GM18868 (cell line): ENCODE measurements at regions not wholly inside any gene's neighbourhood (a gene's known extent, or its start where the extent isn't known, plus 50 kb on each side); places are given as distances from the start of the nearest gene placed in this dataset.
"Not testable (repeated sequence)": the region's sequence is repeated elsewhere in the genome, so short reads cannot be mapped to it uniquely, and the experiment has no call there.

Experiments used
- ATAC-seq: cut with Tn5 transposase; IDR thresholded peaks from one replicate; pipeline ENCODE4 v1.9.1; 2021; ENCODE audit warnings: mild to moderate bottlenecking, moderate library complexity; ENCODE audit not compliant: unreplicated experiment

- peak; percentile 37 for ATAC-seq
These were observed 445.6 kb downstream of the PLPP3 start for GRCh38 chr1:56133522-56134472.

- ATAC-seq = no peak
These were observed 446.8 kb downstream of the PLPP3 start for GRCh38 chr1:56132520-56132919.

- no peak for ATAC-seq
These were observed 449.5 kb downstream of the PLPP3 start for GRCh38 chr1:56129837-56130236.

- ATAC-seq = no peak
These were observed 454.0 kb downstream of the PLPP3 start for GRCh38 chr1:56125316-56125715.

- ATAC-seq = no peak
These were observed 455.5 kb downstream of the PLPP3 start for GRCh38 chr1:56123826-56124225.

DNA sequence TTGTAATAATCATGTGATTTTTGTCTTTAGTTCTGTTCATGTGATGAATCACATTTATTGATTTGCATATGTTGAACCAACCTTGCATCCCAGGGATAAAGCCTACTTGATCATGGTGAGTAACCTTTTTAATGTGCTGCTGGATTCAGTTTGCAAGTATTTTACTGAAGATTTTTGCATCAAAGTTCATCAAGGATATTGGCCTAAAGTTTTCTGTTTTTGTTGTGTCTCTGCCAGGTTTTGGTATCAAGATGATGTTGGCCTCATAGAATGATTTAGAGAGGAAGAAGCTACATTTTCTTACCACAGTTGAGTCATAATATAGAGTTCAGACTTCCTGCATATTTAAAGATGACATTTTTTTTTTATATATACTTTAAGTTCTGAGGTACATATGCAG lies 455.9 kb downstream of the PLPP3 start:
- no peak for ATAC-seq

GRCh38 chr1:56120021-56120420 lies 459.3 kb downstream of the PLPP3 start:
- no peak for ATAC-seq

DNA sequence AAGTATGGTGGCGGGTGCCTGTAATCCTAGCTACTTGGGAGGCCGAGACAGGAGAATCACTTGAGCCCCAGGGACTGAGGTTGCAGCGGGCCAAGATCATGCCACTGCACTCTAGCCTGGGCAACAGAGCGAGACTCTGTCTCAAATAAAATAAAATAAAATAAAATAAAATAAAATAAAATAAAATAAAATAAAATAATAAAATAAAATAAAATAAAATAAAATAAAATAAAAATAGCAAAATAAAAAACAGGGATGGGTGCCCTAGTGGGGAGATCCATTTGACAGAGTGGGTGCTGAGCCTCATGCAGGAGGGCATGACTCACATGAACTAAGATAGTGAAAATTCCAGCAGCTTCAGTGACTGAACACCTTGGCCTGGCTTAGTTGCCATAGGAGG lies 460.7 kb downstream of the PLPP3 start:
- ATAC-seq = not testable (repeated sequence)

DNA sequence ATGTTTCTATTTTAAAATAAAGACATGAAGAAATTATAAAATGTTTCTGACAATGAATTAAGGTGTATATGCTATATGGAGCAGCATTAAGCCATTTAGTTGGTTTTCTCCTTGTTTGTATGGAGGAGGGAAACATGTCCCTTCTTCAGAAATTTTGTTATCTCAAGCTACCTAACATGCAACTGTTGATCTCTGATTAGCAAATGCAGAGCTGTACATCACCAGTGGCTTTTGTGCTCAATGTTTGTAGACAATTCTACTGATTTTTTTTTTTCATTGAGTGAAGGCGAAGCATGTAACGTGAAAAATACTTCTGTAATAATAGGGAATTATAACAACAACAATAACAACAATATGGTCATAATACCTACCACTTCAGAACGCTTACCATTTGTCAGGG lies 463.7 kb downstream of the PLPP3 start:
- no peak for ATAC-seq

DNA sequence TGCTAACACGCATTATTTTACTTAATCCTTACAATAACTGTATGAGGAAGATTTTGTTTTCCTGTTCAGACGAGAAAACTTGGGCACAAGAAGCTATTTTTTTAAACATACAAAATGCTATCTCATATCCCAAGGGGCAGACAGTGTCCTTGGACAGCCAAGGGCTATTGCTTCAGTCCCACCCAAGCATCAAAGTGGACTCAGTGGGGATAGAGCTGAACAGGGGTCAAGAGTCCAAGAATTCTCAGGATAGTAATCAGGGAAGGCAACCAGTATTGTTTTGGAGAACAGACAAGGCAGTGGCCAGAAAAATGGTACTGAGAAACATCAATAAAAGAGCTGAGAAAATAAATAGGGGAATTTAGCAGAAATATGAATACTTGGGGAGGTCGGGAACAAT lies 465.7 kb downstream of the PLPP3 start:
- ATAC-seq = no peak

GRCh38 chr1:56107275-56107638 lies 472.1 kb downstream of the PLPP3 start:
- ATAC-seq = no peak

- ATAC-seq = peak; percentile 53
These were observed 472.7 kb downstream of the PLPP3 start for GRCh38 chr1:56106531-56107274.

- ATAC-seq = no peak
These were observed 474.0 kb downstream of the PLPP3 start for GRCh38 chr1:56105397-56105796.

GRCh38 chr1:56099766-56100265 lies 479.5 kb downstream of the PLPP3 start:
- ATAC-seq = no peak

DNA sequence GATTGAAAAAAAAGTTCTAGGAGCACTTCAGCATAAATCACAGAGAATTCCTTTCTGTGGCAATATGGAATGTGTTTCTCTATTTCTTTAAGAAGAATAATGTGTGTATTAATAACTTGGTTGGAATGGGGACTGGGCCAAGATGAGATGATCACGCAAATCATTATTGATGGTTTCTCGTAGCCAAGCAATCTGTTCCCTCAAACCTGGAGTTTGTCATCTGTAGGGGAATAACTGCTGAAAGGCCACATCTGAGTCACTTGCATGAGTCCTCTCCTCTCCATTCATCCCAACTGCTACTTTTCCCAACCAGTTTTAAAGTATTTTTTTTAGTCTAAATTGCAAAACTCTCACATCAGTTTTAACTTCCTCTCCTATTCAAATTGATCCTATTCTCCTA lies 480.4 kb downstream of the PLPP3 start:
- no peak for ATAC-seq

GRCh38 chr1:56097713-56098112 lies 481.6 kb downstream of the PLPP3 start:
- ATAC-seq = peak; percentile 62

- no peak for ATAC-seq
These were observed 483.4 kb downstream of the PLPP3 start for GRCh38 chr1:56095696-56096665.

DNA sequence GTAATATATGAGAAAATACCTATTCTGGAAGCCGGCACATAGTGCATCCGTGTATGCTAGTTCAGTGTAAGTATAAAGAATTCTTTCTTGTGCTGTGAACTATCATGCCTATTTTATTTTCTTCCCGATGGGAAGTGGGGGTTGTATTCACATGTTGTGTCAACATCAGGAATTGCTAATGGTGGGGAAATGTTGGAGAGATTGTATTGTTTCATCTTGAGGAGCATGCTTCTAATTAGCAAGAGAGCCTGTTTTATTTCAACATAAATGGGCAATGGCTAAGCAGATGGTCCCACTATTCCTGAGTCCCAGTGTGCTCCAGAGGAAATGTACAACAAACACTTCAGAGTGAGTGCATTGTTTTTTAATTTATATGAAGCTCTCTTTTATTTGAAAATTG lies 485.2 kb downstream of the PLPP3 start:
- no peak for ATAC-seq

GRCh38 chr1:56092684-56093570 lies 486.4 kb downstream of the PLPP3 start:
- ATAC-seq = no peak

DNA sequence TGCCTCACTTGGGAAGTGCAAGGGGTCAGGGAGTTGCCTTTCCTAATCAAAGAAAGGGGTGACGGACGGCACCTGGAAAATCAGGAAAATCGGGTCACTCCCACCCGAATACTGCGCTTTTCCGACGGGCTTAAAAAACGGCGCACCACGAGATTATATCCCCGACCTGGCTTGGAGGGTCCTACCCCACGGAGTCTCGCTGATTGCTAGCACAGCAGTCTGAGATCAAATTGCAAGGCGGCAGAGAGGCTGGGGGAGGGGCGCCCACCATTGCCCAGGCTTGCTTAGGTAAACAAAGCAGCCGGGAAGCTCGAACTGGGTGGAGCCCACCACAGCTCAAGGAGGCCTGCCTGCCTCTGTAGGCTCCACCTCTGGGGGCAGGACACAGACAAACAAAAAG lies 489.5 kb downstream of the PLPP3 start:
- not testable (repeated sequence) for ATAC-seq
